ENCODE measurements at regions not wholly inside any gene's neighbourhood (a gene's known extent, or its start where the extent isn't known, plus 50 kb on each side); places are given as distances from the start of the nearest gene placed in this dataset.

- no peak for TF ChIP-seq TAF1 (IDR thresholded peaks at IDR 0.05; ENCODE audit: borderline replicate concordance, insufficient read depth, low read length)
- TF ChIP-seq POLR2AphosphoS5 (IDR thresholded peaks at IDR 0.05; ENCODE audit: low read depth, low read length) = no peak
- no peak for TF ChIP-seq REST (IDR thresholded peaks at IDR 0.05; ENCODE audit: insufficient read depth in 1 of 2, low read depth in 2 of 2, low read length in 2 of 2)
- no peak for TF ChIP-seq FOXP2 (optimal IDR thresholded peaks at IDR 0.05; ENCODE audit: borderline replicate concordance, extremely low read depth, extremely low read length, insufficient read depth)
These were observed 413.6 kb upstream of the SALL3 start for GRCh38 chr18:78566065-78566464.

GRCh38 chr18:78566720-78567119 lies 412.9 kb upstream of the SALL3 start:
- no peak for TF ChIP-seq FOXP2 (optimal IDR thresholded peaks at IDR 0.05; ENCODE audit: borderline replicate concordance, extremely low read depth, extremely low read length, insufficient read depth)
- TF ChIP-seq TAF1 (IDR thresholded peaks at IDR 0.05; ENCODE audit: borderline replicate concordance, insufficient read depth, low read length) = no peak
- no peak for TF ChIP-seq REST (IDR thresholded peaks at IDR 0.05; ENCODE audit: insufficient read depth in 1 of 2, low read depth in 2 of 2, low read length in 2 of 2)
- TF ChIP-seq POLR2AphosphoS5 (IDR thresholded peaks at IDR 0.05; ENCODE audit: low read depth, low read length) = no peak

DNA sequence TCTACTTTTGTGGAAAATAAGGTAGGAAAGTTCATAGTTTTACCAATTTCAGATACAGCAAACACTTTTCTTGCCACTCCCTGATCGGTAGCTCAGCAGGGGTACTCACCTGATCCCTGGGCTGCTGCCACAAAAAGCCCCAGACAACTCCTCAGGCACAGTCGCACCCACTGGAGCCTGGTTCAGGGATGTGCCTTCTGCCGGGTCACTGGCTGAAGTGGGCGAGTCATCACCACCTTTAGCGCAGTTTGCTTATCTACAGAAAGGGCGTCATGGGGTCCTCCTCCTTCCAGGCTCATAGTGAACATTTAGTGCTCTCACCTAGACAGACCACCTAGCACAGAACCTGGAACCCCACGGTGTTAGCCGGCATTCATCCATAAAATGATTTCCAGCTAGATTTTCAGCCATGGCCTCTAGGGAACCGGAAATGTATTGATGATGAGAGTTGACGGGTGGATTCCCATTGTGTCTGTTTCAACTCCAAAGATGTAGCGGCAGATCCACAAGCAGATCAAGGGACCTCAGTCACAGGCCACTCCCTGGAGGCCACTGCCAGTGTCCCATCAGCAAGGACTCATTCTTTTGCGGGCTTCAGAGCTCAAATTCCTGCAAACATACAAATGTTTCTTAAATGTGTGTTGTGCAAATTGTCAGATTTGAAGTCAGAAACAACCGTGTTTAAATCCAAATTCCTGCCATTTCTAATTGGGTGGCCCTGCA lies 408.4 kb upstream of the SALL3 start:
- TF ChIP-seq SIN3A (IDR thresholded peaks at IDR 0.05; ENCODE audit: borderline replicate concordance, insufficient read depth, low read length) = no peak
- TF ChIP-seq POLR2AphosphoS5 (IDR thresholded peaks at IDR 0.05; ENCODE audit: low read depth, low read length) = no peak
- no peak for TF ChIP-seq FOXP2 (optimal IDR thresholded peaks at IDR 0.05; ENCODE audit: borderline replicate concordance, extremely low read depth, extremely low read length, insufficient read depth)
- no peak for TF ChIP-seq REST (IDR thresholded peaks at IDR 0.05; ENCODE audit: insufficient read depth in 1 of 2, low read depth in 2 of 2, low read length in 2 of 2)
- no peak for TF ChIP-seq TAF1 (IDR thresholded peaks at IDR 0.05; ENCODE audit: borderline replicate concordance, insufficient read depth, low read length)

- no peak for TF ChIP-seq REST (IDR thresholded peaks at IDR 0.05; ENCODE audit: insufficient read depth in 1 of 2, low read depth in 2 of 2, low read length in 2 of 2)
- no peak for TF ChIP-seq FOXP2 (optimal IDR thresholded peaks at IDR 0.05; ENCODE audit: borderline replicate concordance, extremely low read depth, extremely low read length, insufficient read depth)
- TF ChIP-seq TAF1 (IDR thresholded peaks at IDR 0.05; ENCODE audit: borderline replicate concordance, insufficient read depth, low read length) = no peak
- no peak for TF ChIP-seq POLR2AphosphoS5 (IDR thresholded peaks at IDR 0.05; ENCODE audit: low read depth, low read length)
- no peak for TF ChIP-seq SIN3A (IDR thresholded peaks at IDR 0.05; ENCODE audit: borderline replicate concordance, insufficient read depth, low read length)
These were observed 407.7 kb upstream of the SALL3 start for GRCh38 chr18:78571831-78572347.
